HG02798 (cell line): ENCODE measurements at regions not wholly inside any gene's neighbourhood (a gene's known extent, or its start where the extent isn't known, plus 50 kb on each side); places are given as distances from the start of the nearest gene placed in this dataset.
"Not testable (repeated sequence)": the region's sequence is repeated elsewhere in the genome, so short reads cannot be mapped to it uniquely, and the experiment has no call there.

Experiments
- ATAC-seq: cut with Tn5 transposase; IDR thresholded peaks from one replicate; pipeline ENCODE4 v1.9.1; 2021; ENCODE audit warnings: mild to moderate bottlenecking; ENCODE audit not compliant: unreplicated experiment, poor library complexity

- ATAC-seq = no peak
These were observed 91.7 kb upstream of the GDNF start for GRCh38 chr5:37931541-37931940.

GRCh38 chr5:37930350-37930749, 90.5 kb upstream of the GDNF start:
- ATAC-seq = no peak

GRCh38 chr5:37929791-37930190, 90.0 kb upstream of the GDNF start:
- ATAC-seq = no peak

GRCh38 chr5:37927753-37928152, 87.9 kb upstream of the GDNF start:
- ATAC-seq = not testable (repeated sequence)

GRCh38 chr5:37926732-37927131, 86.9 kb upstream of the GDNF start:
- no peak for ATAC-seq

- no peak for ATAC-seq
These were observed 81.6 kb upstream of the GDNF start for GRCh38 chr5:37921452-37921851.

- ATAC-seq = no peak
These were observed 78.6 kb upstream of the GDNF start for GRCh38 chr5:37918424-37918823.

- ATAC-seq = no peak
These were observed 76.7 kb upstream of the GDNF start for GRCh38 chr5:37916525-37916924.

GRCh38 chr5:37915097-37915736, 75.4 kb upstream of the GDNF start:
- peak; percentile 87 for ATAC-seq

- ATAC-seq = peak; percentile 90
These were observed 69.9 kb upstream of the GDNF start for GRCh38 chr5:37909610-37910266.

GRCh38 chr5:37906416-37906815, 66.6 kb upstream of the GDNF start:
- no peak for ATAC-seq

- no peak for ATAC-seq
These were observed 65.4 kb upstream of the GDNF start for GRCh38 chr5:37905230-37905629.

GRCh38 chr5:37902323-37902722, 62.5 kb upstream of the GDNF start:
- no peak for ATAC-seq

- no peak for ATAC-seq
These were observed 60.9 kb upstream of the GDNF start for GRCh38 chr5:37900692-37901091.

- ATAC-seq = no peak
These were observed 59.2 kb upstream of the GDNF start for GRCh38 chr5:37899037-37899436.

GRCh38 chr5:37896159-37896558, 56.3 kb upstream of the GDNF start:
- ATAC-seq = no peak

GRCh38 chr5:37893434-37894134, 53.7 kb upstream of the GDNF start:
- no peak for ATAC-seq

GRCh38 chr5:37892586-37892985, 52.7 kb upstream of the GDNF start:
- no peak for ATAC-seq

GRCh38 chr5:37891832-37892231, 52.0 kb upstream of the GDNF start:
- ATAC-seq = no peak

GRCh38 chr5:37889612-37890317, 49.9 kb upstream of the GDNF start:
- ATAC-seq = no peak
